ENCODE measurements at regions not wholly inside any gene's neighbourhood (a gene's known extent, or its start where the extent isn't known, plus 50 kb on each side); places are given as distances from the start of the nearest gene placed in this dataset.

DNA sequence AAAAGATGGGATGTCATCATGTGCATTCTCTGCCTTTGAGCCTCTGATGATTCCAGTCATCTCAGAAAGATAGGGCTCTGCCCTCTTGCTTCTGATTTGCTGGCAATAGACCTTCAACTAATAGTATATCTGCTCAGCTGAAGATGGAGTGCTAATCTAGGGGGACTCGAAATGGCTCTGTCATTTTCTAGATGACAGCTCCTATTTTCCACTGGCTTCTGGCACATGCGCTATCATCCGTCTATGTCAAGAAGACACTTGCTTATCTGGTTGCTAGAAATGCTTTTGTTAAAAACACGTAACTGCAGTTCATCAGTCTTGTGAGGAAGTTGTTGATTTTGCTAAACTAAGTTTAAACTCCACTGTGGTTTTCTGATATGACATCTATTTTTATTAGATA is 265.5 kb upstream of the ZNF608 start:
- no peak for DNase-seq

DNA sequence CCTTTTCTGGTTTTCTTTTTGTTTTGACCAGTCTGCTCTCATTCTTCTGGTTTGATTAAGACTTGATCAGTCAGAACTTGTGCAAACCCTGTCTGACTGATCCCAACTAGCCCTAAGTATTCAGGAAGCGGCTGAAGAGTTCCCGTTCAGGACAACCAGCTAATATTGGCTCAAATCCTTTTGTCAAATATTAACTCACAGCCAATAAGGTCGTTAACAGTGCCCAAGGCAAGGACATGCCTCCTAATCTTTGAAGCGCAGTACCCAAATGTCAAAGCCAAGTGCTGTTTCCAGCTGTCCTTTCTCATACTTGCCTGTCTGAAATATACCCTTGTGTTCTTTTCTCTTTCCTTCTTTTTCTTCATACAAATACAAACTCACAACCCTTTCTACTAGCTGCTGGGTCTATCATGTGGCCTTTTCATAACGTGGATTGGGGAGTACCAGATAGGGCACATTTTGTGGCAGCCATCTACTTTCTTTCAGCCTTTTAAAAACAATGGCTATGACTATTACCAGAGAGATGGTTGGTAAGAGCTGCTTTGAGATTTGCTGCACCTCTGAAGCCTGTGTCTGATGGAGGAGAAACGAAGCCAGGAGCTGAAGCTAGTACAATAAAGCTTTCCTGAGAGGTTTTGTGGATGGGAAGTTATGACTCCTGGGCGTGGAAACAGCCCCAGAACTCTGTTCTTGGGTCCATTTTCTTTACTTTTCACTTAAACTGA is 266.4 kb upstream of the ZNF608 start:
- DNase-seq = no peak

DNA sequence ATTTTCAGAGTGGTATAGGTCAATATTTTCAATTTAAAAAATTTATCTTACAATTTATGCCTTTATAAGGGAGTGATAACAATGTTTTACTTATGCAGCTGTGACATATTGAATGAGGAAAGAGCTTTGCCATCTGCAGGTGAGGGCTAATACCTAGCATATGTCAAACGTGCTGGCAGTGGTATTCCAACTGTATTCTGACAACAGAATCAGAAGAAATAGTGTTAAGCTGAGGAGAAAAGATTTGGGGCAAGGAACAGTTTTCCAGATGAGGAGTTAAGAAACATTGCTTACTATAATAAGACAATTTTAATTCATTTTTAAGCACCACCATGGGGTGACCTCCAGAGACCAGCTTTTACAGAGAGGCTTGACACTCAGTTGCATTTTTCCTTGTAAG is 267.8 kb upstream of the ZNF608 start:
- no peak for DNase-seq

DNA sequence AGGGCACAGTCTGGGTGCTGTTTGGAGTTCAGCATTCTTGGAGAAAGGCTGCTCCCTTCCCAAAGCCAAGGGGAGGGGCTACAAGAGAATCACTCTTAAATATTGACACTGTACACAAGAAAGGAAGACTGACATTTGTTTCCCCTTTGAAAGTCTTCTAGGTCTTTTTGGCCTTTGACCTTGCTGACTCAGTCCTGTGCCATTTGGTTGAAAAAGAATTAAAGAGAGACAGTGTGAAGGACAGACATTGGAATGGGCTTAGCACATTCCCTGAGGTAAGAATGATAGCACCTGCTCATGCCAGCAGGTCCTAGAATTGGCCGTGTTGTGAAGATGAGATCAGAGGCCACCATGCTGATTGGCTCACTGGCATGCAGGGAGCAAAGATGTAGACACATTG is 271.4 kb upstream of the ZNF608 start:
- no peak for DNase-seq

DNA sequence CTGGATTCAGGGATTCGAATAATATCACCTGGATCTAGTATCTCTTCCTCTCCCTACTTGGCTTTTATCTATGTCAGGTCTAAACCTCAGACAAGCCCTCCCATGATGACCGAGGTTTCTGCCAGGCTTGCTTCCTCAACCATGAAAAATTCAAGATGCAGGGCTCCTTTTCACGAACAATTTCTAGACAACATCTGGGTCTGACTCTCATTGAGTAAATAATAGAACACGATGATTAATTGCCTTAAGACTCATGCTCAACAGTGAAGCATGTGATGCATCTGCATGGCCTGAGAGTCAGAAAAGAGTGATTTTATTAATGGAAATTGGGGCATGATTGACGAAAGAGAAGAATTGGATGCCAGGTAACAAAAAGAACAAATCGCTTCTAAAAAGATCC is 277.2 kb upstream of the ZNF608 start:
- no peak for DNase-seq

DNA sequence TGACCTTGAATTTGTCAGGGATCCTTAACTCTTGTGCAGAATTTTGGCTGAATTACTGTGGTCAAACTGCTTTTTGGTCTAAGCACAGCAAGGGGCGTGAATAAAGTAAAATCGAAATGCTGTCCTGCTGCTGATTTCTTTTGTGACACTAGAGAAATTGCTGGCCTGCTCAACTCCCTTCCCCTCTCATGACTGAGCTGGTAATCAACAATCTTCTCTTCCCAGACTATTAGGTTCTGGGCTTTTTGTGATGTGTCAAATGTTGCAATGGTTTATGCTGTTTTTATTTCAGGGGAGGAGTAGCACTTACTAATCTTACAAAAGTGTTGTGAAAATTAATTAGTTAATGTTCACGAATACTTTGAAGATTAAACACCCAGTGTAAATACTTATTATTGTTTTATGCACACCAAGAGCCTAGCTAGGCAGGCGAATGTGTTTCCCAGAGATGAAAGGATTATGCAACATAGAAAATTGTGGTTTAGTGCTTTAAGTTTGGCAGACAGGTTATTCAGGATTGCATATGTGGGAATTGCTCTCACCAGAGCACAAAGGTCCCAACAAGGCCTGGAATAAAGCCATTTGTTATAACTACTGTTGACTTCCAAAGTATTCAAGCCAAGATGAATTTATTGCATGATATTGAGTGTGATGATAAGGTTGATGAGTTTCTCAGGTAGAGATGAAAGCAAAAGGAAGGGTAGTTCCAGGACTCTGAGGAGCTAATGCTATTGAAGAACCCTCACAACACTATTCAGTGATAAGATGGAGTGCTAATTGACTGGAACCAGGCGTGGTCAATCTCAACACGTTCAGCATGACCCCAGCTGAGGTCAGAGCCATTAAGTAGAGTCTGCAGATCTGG is 280.7 kb upstream of the ZNF608 start:
- DNase-seq = no peak

DNA sequence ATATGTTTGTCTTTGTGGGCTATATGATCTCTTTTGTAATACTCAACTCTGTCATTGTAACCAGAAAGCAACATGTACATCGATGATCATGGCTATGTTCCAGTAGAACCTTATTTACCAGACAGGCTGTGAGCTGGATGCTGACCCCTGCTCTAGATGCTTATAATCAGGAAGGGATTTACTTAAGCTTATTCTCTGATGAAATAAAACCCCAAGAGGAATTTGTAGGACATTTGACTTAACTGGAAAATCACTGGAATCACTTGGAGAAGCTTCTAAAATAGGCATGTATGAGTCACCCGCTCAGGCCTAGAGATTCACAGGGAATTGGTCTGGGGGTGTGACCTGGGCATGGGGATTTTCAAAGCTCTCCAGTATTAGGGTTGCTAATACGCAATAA is 285.8 kb upstream of the ZNF608 start:
- DNase-seq = no peak

DNA sequence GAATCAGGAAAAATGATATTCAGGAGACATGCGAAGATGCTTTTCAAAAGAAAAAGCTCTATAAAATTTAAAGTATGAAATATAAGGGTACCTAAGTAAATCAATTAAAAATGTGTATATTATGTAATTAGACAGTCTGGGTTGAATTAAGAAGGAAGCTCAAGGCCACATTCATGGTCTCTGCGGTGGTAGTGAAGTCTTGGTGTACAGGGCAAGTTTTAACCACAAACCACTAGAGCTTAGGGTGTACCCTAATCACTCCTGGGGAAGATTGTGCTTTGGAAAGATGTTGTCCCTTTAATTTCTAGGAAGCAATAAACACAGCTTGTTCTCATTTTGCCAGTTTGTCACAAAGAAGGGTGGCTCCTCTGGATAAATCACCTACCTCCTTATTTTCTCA is 287.2 kb upstream of the ZNF608 start:
- DNase-seq = no peak

DNA sequence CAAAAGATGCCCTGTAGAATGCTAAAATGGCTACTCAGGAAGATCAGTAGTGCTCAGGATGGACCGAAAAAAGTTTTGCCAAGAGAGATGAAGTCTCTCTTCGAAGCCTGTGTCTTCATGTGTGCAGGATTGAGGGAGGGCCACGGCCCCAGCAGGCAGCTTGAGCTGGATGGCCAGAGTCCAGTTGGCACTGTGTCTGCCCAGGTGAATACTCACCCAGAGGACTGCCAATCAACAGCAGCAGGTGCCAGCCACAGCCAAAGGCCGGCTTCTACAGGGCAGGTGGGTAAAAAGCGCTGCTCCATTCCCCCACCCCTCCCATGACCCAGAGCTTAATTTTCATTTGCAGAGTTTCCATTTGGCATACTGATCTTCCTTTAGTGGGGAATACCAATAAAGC is 287.9 kb upstream of the ZNF608 start:
- no peak for DNase-seq

DNA sequence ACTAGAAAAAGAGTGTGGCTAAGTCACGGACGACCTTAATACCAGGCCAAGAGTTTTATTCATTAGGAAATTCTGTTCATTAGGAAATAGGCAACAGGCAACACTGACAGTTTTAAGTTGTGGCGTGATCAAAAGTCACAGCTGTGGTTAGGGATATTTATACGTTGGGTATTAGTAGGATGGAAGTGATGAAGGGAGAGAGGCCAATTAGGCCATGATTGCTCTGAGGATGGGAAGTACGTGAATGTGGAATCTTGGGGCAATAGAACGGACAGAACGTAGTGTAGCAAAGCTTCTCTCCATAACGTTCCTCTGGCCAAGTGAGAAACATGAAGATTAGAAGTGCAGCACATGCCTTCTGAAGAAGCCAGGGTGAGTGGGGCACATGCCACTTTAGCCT is 290.1 kb upstream of the ZNF608 start:
- no peak for DNase-seq

DNA sequence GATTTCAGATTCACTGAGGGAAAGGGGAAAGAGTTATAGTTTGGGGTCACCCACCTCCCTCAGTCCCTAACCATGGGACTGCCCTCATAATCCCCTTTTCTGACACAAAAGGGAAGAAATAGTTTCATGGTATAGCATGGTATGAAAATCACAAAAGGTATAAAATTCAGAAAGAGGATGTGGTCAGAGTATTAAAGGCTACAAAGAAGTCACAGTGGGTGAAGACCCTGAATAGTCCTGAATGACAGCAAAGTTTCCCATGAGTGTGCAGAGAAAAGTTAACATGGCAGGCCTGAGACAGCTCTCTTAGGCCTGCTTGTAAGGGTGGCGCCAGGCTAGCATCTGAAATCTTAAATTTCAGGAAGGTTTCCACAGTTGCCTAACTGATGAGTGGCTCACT is 290.6 kb upstream of the ZNF608 start:
- DNase-seq = no peak

DNA sequence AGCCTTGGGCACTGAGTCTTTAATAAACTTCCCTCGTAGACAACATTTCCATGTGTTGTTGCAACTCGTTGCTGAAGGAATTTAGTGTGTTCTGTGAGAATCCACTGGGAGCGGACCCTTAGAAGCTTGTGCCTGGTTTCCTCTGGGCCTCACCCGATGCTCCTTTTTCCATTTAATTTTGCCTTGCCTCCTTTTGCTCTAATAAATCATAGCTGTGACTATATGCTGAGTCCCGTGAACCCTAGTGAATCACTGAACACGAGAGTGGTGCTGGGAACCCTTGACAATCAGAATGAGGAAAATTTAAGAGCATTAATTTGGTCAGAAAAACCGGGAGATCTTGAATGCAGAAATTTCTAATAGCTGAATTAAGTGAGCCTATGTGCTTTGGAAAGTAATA is 291.1 kb upstream of the ZNF608 start:
- DNase-seq = no peak

DNA sequence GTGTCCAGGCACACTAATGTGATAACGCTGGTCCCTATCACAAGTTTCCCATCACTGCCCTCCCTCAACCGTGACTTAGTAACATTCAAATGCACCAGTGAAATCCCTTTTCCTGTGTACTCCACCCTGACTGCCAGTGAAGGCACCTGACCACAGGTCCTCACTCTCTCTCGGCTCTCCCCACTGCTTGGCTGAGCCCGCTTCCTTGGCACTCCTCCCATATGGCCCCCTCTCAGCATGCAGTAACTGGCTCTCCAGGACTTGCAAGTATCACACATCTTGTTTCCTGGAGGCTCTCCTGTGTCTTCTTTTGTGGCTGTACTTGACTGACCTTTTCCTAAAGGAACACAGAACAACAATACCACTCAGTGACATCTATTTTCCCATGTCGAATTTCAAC is 292.0 kb upstream of the ZNF608 start:
- DNase-seq = no peak

DNA sequence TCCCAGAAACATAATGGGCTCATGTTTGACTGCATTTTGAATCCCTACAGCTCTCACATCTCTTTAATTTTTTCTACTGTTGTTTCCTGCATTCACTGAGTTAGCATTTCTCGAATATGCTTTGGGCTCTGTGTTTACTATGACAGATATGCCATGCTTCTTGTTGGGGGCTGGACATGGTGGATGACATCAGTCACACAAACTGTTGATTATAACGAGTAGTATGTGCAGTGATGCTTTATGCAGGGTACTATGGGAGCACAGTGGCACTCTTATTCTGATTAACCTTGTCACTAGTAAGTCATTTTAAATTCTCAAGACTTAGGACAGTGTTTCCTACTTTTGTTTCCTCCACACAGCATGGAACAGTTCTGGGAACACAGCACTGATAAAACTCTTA is 295.4 kb upstream of the ZNF608 start:
- no peak for DNase-seq

DNA sequence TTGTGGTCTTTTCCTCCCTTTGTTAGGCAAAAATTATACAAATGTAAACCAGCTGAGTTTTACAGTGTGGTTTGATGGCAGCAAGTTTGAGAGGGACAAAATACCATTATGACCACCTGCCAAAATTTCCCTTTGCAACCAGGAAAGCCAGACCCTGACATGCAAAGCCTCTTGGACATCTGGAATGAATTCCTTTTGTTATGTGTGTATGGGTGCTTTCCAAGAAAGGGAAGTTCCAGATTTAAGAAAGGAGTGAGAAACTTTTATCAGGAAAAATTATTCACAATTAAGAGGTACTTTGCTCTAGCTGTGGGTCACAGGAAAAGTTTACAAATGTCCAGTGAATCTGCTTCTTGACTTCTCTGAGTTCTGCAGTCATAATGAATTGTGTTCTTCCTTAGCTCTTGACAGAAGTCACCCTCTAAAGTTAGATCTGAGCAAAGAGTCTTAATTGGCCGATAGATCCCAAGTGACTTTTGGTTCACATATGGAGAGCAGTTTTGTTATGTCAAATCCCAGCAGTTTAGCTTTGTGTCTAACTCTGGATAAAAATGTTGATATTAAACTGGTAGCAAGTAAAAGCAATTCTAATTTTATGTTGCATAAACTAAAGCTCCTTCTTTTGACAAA is 295.9 kb upstream of the ZNF608 start:
- no peak for DNase-seq

DNA sequence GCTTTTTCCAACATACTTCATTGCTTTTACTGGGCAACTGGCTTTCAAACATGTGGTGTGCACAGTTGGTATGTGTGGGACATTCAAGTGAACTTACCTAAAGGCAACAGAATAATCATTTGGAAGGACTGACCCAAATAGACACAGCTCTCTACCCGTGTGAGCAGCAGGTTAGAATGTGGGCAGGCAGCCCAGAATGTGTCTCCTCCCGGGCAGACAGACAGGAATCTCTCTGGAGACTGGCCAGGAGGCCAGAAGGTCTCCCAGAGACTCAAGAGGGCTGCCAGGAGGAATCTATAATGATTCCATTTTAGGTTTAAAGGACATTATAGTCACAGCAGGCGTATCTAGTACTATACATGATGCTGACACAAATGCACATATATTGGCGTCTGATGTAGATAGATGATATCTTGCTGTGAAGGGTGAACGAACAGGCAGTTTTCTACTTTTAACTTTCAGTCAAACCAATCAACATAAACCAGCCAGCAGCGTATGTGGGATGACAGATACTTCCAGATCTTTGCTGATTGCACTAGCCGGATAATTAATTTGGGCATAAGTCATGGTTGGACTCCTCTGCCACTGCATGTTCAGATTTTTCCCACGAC is 297.4 kb upstream of the ZNF608 start:
- peak; percentile 66 for DNase-seq

DNA sequence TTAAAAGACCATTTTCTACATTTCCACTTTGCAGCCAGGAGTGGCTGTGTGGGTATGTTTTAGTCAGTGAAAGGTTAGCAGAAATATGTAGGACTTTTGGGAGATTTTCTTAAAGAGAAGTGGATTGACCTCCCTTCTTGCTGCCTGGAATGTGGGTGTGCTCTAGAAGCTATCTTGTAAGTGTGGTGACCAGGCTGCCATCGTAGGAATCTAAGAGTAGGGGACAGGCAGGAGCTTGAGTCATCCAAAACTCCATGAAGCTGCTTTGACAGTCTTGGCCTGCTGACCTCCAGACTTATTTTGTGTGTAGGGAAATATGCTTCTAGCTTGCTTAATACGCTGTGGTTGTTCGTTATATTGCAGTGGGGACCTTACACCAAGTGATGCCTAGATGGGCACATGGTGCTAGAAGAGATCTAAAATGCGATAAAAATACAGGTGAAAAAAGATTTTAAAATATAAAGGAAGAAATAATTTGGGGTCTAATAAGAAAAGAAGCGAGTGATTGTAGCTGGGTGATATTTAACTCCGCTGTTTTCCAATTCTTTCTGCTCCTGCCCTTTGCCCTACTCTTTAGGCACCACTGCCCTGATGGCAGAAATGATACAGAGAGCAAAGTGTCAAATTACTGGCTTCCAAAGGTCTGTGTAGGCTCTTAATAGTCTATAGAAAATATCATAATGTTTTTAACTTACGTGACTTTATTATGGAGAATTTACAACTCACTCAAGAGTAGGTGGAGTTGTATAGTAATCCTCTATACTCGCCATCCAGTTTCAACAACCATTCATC is 298.2 kb upstream of the ZNF608 start:
- no peak for DNase-seq

DNA sequence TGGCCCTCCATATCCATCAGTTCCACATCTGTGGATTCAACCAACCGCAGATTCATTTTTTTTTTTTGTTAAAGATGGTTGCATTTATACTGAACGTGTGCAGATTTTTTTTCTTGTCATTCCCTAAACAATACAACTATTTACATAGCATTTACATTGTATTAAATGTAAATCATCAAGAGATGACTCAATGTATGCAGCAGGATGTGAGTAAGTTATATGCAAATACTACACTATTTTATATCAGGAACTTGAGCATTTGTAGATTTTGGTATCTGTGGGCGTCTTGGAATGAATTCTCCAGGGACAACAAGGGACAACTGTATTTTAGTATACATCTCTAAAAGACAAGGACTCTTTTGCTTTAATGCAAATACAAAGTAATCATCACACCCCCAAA is 299.2 kb upstream of the ZNF608 start:
- no peak for DNase-seq

DNA sequence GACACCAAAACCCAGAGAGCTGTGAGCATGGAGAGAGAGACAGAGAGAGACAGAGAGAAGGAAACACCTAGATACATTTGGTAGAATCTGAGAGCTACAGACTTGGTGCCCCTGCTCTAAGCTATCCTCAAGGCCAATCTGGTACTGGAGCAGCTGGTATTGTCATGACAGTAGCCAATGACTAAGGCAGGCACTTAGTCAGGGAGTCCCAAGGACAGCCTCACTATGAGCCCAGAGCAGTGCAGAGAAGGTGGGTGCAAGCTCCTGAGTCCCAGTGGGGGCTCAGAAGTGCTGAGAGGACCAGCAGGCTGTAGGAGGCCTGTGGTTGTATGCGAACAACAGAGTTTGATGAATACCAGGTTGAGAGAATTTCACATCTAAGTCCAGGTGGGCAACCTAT is 300.4 kb upstream of the ZNF608 start:
- DNase-seq = no peak

DNA sequence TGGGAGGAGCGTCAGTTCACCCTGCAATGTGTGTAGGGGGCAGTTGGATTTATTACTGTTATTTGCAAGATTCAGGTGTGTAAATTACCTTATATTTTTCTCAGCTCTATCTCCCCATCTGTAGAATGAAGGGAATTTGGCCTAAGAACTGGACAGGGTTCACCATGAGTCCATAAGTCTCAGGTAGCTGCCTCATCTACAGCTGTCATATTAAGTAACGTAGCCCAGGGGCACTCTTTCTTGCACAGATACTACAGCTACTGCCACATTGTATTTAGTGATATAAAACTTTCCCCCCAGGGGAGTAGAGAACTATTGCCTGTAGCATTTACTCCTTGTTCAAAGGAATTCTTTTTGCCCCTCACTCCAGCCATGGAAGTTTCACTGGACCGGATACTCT is 301.4 kb upstream of the ZNF608 start:
- no peak for DNase-seq

DNA sequence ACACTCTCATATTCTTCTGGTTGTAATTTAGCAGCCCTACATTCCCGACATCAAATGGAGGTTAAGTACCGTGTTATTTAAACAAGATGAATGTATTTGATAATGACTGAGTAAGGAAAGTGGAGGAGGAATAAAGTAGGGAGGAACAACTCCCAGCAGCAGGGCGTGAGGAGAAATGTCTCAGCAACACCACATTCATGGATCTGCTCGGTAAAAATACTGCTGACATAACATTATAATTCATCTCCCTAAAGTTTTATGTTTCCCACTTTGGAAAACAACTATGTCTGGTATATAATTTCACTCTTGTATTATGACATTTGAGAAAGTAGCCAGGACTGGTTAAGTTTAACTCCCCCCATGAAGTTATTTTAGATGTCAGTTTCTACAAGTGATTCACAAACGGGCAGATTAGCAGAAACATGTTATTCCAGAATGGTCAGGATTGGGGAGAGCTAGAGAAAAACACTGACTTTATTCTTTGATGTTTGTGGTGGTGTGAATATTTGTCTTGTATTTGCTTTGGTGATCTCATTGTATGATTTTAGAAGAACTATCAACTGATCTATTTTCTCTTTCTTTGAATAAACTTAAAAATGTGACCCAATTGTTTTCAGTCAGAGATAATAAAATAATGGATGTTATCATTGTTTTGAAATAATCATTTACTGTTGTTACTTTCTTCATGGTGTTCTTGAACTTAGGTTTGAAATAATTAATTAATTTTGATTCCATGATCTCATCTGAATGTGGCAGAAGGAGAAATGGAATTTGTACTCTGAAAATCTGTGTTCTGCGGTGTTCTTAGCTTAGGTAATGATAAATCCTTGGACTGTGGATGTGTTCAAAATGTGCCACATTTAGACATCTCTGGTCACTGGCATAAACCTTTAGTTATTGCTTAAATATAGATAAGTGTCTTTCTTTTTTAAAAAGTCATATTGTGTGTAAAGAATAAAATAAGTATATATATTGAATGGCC is 303.6 kb upstream of the ZNF608 start:
- DNase-seq = no peak

DNA sequence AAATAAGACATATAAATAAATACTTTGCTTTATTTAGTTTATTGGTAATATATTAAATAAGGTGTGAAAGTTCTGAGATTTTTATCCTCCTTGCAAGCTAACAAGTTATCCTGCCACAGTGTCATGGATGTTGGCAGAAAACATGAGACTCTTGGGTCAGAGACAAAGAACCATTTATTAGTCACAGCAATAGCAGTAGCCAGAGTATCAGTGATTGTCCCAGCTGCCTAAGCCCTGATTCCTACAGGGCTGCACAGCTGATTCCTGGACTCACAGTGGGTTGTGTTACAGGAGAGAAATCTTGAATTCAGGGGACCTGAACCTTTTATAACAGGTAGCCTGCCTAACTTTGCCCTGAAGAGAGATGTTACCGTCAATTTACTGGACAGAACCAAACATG is 304.5 kb upstream of the ZNF608 start:
- no peak for DNase-seq
